Nephron (organoid): ENCODE measurements at regions not wholly inside any gene's neighbourhood (a gene's known extent, or its start where the extent isn't known, plus 50 kb on each side); places are given as distances from the start of the nearest gene placed in this dataset.

Experiments used
- H3K27ac Mint-ChIP-seq, 3 experiments: 2 replicates each; pipeline ENCODE4 v1.8.0; 2020; ENCODE audit warnings: mixed read lengths in 3 of 3, mild to moderate bottlenecking in 2 of 3, moderate library complexity in 1 of 3
- H3K27me3 Mint-ChIP-seq: 2 replicates; pipeline ENCODE4 v1.8.0; 2021; ENCODE audit warnings: low read depth, mild to moderate bottlenecking, moderate library complexity, mixed read lengths
- H3K36me3 Mint-ChIP-seq: 2 replicates; pipeline ENCODE4 v1.8.0; 2020; ENCODE audit warnings: low read depth, mixed read lengths
- H3K4me1 Mint-ChIP-seq: 2 replicates; pipeline ENCODE4 v1.8.0; 2020; ENCODE audit warnings: mixed read lengths
- H3K4me3 Mint-ChIP-seq, 3 experiments: 2 replicates each; pipeline ENCODE4 v1.8.0; 2020; ENCODE audit warnings: mild to moderate bottlenecking in 3 of 3, mixed read lengths in 3 of 3, moderate library complexity in 2 of 3
- H3K9me3 Mint-ChIP-seq: 2 replicates; pipeline ENCODE4 v1.8.0; 2020; ENCODE audit warnings: mixed read lengths
- TF ChIP-seq, protein P1 (sequence below), 3 experiments: fragments of 200-600 bp; sonication (generic); IDR thresholded peaks; one replicate each; pipeline ENCODE4 v1.5.0; 2021; ENCODE audit warnings: antibody characterized with exemption in 3 of 3; ENCODE audit not compliant: unreplicated experiment in 3 of 3

DNA sequence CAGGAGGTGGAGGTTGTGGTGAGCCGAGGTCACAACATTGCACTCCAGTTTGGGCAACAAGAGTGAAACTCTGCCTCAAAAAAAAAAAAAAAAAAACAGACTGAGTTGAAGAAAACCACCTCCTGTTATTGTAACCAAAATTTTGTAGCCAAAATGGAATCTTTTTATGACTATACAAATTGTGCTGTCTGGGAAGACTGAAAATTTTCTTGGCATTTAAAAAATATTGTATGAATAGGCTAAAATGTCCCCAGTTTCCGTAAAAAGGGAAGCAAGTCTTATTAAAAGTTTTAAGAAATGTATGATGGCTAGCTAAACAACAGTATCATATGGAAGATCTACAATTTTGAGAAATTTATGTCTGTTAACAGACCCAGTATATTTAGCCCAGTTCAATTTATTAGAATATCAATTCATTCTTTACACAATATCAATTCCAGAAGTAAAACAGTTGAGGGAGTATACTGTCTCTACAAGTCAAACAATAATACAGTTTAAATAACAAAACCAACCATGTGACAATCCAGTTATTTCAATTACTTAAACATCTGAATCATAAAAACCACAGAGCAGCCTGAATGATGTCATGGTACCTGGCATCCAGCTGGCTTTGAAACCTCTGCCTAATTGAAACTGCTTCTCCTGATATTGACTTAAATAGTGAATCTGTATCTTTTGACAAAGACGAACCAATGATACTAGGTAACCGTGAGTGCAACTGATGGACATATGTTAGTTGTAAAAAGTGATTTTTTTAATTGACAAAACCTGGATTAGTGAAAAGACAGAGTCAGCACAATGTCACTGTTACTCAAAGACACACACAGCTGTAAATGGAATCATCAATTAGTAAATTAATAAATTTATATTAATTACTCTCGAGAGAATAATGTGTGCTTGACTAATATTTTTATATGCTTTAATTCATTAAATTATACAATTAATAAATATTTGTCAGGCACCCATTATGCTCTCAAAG, 166.6 kb upstream of the MARCKS start:
- TF ChIP-seq, protein P1, sequence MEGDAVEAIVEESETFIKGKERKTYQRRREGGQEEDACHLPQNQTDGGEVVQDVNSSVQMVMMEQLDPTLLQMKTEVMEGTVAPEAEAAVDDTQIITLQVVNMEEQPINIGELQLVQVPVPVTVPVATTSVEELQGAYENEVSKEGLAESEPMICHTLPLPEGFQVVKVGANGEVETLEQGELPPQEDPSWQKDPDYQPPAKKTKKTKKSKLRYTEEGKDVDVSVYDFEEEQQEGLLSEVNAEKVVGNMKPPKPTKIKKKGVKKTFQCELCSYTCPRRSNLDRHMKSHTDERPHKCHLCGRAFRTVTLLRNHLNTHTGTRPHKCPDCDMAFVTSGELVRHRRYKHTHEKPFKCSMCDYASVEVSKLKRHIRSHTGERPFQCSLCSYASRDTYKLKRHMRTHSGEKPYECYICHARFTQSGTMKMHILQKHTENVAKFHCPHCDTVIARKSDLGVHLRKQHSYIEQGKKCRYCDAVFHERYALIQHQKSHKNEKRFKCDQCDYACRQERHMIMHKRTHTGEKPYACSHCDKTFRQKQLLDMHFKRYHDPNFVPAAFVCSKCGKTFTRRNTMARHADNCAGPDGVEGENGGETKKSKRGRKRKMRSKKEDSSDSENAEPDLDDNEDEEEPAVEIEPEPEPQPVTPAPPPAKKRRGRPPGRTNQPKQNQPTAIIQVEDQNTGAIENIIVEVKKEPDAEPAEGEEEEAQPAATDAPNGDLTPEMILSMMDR (IDR thresholded peaks at IDR 0.05; ENCODE audit: unreplicated experiment in 3 of 3): no peak
- H3K27me3 Mint-ChIP-seq: no peaks in the 10 kb centered on the region
- H3K36me3 Mint-ChIP-seq: no peaks in the 10 kb centered on the region
- peaks cover 2% of the 10 kb centered on the region for H3K9me3 Mint-ChIP-seq
- H3K4me3 Mint-ChIP-seq: no peak overlapping the region
- H3K27ac Mint-ChIP-seq: no peak overlapping the region
- no peaks in the 10 kb centered on the region for H3K4me1 Mint-ChIP-seq

DNA sequence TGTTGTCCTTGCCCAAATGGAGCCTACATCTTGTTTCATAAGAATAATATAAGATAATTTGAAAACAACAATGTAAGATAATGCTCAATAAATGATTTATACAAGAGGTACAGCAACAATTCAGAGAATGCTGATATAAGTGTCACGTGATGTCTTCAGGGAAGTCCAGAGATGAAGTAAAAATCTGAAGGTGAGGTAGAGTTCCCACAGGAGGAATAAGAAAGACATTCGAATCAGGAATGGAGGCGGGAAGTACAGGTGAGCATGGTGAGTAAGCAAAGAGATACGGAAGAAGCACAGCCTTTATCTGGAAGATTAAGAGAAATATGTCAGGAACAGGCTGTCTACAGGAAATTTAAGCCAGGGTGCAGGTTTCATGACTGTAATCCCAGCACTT, 165.9 kb upstream of the MARCKS start:
- H3K27me3 Mint-ChIP-seq: no peaks in the 10 kb centered on the region
- H3K4me1 Mint-ChIP-seq: peaks cover 7% of the 10 kb centered on the region
- no peak overlapping the region for H3K4me3 Mint-ChIP-seq
- H3K9me3 Mint-ChIP-seq: peaks cover 2% of the 10 kb centered on the region
- no peaks in the 10 kb centered on the region for H3K36me3 Mint-ChIP-seq
- TF ChIP-seq, protein P1 (IDR thresholded peaks at IDR 0.05; ENCODE audit: unreplicated experiment in 3 of 3): no peak
- H3K27ac Mint-ChIP-seq: no peak overlapping the region

DNA sequence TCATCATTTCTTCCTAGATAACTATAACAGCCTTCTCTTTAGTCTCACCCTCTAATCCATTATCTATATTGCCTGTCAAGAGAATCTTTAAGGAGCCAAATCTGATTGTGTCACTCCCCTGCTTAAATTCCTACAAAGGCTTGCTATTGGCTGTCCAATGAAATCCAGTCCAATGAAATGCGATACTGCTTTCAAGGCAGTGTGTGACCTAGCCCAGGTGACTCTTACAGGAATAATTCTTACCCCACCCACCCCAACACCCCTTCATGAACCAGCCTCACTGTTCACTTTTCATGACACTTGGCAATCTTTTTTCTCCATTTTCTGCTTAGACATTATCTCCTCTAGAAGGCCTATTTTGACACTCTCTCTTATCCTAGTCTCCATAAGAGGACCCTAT, 163.3 kb upstream of the MARCKS start:
- H3K4me1 Mint-ChIP-seq: peaks cover 7% of the 10 kb centered on the region
- TF ChIP-seq, protein P1 (IDR thresholded peaks at IDR 0.05; ENCODE audit: unreplicated experiment in 3 of 3): no peak
- H3K27me3 Mint-ChIP-seq: no peaks in the 10 kb centered on the region
- no peak overlapping the region for H3K4me3 Mint-ChIP-seq
- no peak overlapping the region for H3K27ac Mint-ChIP-seq
- H3K36me3 Mint-ChIP-seq: no peaks in the 10 kb centered on the region
- peaks cover 2% of the 10 kb centered on the region for H3K9me3 Mint-ChIP-seq

DNA sequence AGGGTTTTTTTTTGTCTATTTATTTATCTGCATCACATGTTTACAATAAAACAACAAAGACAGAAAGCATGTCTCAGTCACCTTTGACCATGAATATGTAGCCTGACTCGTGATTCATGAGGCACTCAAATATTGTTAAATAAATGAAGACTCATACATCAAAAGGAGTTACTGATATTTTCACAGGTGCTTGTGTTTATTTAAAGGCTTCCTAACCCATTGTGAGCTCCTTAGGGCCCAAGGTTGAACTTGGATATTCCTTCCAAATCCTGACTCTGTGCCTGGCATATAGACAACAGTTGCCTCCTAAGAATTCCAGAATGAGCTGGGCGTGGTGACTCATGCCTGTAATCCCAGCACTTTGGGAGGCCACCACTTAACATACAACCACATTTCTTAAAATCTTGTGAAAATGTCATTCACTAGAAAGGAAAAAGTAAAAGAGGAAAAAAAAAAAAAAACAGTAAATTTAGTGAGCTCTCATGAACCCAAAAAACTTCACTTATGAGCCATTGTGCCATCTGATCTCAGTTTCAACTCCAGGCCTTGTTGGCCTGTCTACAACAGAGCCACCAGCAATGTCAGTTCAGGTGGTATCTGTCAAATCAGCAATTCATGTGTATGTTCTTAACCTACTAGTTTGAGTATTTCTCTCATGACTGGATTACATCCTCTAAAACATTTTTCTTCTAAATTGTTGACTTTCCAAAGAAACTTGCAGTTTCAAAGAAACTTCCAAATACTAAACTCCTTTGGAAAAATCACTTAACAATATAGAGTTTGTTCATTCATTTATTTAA, 162.7 kb upstream of the MARCKS start:
- Mint-ChIP-seq H3K9me3 (peaks cover 2% of the 10 kb centered on the region), H3K36me3 (no peaks in the 10 kb centered on the region), H3K27me3 (no peaks in the 10 kb centered on the region), H3K27ac (no peak overlapping the region), H3K4me1 (peaks cover 7% of the 10 kb centered on the region), H3K4me3 (no peak overlapping the region)
- TF ChIP-seq, protein P1 (IDR thresholded peaks at IDR 0.05; ENCODE audit: unreplicated experiment in 3 of 3): no peak

DNA sequence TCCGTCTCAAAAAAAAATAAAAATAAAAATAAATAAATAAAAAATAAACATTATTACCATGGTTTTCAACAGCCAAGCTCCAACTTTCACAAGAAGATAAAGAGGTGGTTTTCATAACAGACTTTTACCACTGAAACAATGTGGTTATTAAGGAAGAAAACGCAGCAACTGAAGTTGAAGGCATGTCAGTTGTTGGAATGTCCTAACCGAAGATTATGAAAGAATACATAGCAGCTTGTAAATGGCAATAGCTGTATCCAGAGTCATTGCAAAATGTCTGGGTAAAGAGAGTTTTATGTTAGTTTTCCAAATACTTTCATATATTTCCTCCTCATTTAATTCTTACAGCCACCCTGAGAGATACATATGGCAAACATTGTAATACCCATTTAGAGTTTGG, 161.6 kb upstream of the MARCKS start:
- Mint-ChIP-seq H3K4me3 (no peak overlapping the region), H3K27ac (no peak overlapping the region), H3K27me3 (no peaks in the 10 kb centered on the region), H3K9me3 (peaks cover 2% of the 10 kb centered on the region), H3K36me3 (no peaks in the 10 kb centered on the region), H3K4me1 (peaks cover 7% of the 10 kb centered on the region)
- TF ChIP-seq, protein P1 (IDR thresholded peaks at IDR 0.05; ENCODE audit: unreplicated experiment in 3 of 3): no peak
